ENCODE measurements at regions not wholly inside any gene's neighbourhood (a gene's known extent, or its start where the extent isn't known, plus 50 kb on each side); places are given as distances from the start of the nearest gene placed in this dataset.
"Not testable (repeated sequence)": the region's sequence is repeated elsewhere in the genome, so short reads cannot be mapped to it uniquely, and the experiment has no call there.

- DNase-seq (ENCODE audit: low read depth in 4 of 4, low spot score in 1 of 4) = not testable (repeated sequence)
These were observed 411.1 kb downstream of the RPS24 start for GRCh38 chr10:78444741-78445140.

- DNase-seq (ENCODE audit: low read depth in 4 of 4, low spot score in 1 of 4) = no peak
These were observed 411.6 kb downstream of the RPS24 start for GRCh38 chr10:78445308-78445707.

DNA sequence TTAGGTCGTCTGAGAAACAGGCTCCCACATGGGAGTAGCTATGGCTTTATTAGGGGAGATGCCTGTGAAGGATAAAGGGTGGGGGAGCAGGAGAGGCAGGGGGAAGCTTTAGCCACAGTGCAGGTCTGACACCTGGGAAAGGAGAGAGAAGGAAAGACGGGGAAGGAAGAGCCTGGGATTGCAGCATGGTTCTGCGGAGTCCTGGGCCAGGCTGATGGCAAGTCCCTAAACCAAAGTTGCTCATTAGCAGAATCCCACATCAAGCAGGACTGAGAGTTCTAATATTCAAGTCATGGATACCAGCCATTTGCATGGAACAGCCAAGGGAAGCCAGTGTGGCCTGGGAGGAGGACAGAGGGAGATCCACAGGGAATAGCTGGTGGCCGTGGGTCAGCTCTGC is 414.8 kb downstream of the RPS24 start:
- no peak for DNase-seq (ENCODE audit: low read depth in 4 of 4, low spot score in 1 of 4)

DNA sequence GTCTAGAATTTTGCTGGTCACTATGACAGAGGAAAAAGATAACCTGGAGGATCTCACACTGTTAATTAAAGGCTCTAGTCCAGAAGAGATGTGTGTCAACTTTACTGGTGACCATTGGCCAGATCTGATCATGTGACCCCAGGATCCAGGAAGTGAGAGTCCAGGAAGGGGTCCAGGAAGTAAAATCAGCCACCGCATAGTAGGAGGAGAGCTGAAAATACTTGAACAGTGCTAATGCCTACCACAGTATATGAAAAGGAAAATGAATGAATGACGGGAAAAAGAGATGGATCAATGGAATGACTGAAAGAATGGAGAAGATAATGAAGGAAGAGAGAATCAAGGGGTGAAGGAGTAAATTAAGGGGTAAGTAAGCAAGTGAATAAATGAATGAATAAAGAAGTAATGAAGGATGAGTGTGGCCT is 415.3 kb downstream of the RPS24 start:
- no peak for DNase-seq (ENCODE audit: low read depth in 4 of 4, low spot score in 1 of 4)

GRCh38 chr10:78449554-78449953 is 415.9 kb downstream of the RPS24 start:
- no peak for DNase-seq (ENCODE audit: low read depth in 4 of 4, low spot score in 1 of 4)

- DNase-seq (ENCODE audit: low read depth in 4 of 4, low spot score in 1 of 4) = no peak
These were observed 416.6 kb downstream of the RPS24 start for GRCh38 chr10:78450239-78450638.

DNA sequence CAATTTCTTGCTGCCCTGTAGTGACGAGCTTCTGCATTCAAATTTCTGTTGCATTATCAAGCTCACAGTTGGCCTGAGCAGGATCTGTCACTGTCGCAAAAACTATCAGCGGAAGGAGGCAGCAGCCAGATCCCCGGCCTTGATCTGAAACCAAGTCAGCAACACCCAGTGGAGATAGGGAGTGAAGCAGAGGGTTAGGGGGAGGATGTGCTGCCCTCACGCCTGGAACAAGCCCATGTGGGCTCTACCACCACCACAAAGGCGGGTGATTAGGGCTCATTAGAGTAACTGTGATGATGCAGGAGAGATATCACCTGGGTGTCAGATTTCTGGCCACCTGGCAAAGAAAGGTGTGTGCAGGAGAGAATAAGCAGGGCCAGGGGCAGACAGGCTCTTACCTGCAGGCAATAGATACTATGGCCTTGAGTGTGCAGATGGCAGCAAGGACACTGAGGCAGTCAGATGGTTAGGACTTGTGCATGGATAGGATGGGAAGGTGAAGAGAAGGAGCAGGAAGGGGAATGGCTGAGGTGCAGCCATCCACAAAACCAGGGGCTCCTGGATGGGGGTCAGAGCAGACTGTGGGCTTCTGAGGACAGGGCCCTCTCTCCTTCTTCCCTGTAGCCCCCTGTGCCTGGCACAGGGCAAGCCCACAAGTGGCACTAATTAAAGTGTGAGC is 417.3 kb downstream of the RPS24 start:
- no peak for DNase-seq (ENCODE audit: low read depth in 4 of 4, low spot score in 1 of 4)

DNA sequence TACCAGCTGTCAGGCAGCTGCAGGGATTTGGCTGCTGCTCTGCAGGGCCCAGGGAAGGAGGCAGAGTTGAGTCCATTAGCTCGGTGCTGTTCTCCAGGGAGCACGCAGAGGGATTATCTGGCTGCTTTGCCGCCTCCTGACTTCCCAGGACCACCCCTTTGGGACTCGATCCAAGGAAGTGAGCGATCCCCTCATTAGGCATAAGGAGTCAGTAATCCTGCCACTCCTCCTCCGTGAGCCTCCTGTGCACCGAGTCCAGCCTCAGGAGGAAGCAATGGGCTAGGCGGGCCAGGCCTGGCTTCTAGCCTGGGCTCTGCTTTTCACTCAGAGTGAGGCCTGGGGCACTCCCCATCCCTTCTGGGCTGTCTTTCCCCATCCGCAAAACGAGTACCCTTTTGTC is 417.9 kb downstream of the RPS24 start:
- no peak for DNase-seq (ENCODE audit: low read depth in 4 of 4, low spot score in 1 of 4)

GRCh38 chr10:78454123-78454645 is 420.5 kb downstream of the RPS24 start:
- no peak for DNase-seq (ENCODE audit: low read depth in 4 of 4, low spot score in 1 of 4)

GRCh38 chr10:78455236-78455635 is 421.6 kb downstream of the RPS24 start:
- no peak for DNase-seq (ENCODE audit: low read depth in 4 of 4, low spot score in 1 of 4)

- DNase-seq (ENCODE audit: low read depth in 4 of 4, low spot score in 1 of 4) = no peak
These were observed 422.1 kb downstream of the RPS24 start for GRCh38 chr10:78455811-78456210.

DNA sequence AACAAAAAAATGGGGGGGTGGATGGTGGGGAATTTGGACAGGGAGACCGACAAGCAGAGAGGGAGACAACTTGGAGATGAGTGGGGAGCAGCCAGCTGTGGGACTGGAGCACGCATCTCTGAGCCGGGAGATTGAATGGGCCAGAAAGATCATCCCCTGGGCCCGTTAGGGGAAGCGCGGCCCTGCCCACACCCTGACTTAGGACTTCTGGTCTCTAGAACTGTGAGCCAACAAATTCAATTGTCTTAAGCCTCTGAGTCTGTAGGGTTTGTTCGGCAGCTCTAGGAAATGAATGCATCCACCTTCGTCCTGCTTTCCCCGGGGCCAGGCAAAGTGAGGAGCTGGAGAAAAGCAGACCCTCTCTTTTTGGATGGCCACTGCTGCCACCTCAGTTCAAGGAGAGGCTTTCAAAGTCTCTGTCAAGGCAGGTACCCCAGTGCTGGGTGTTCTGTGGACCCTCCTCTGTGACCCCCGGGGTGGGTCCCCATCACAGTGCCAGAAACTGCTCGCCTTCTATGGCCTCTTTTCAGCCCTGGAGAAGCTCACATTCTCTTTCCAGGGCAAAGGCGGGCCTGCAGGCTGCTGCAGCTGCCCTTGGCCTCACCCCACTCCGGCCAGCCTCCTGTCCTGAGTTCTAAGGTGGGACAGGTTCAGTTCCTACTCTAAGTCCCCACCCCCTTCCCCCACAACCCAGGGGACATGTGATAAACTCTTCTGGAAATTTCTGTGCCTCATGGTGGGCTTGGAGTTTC is 423.2 kb downstream of the RPS24 start:
- DNase-seq (ENCODE audit: low read depth in 4 of 4, low spot score in 1 of 4) = no peak

DNA sequence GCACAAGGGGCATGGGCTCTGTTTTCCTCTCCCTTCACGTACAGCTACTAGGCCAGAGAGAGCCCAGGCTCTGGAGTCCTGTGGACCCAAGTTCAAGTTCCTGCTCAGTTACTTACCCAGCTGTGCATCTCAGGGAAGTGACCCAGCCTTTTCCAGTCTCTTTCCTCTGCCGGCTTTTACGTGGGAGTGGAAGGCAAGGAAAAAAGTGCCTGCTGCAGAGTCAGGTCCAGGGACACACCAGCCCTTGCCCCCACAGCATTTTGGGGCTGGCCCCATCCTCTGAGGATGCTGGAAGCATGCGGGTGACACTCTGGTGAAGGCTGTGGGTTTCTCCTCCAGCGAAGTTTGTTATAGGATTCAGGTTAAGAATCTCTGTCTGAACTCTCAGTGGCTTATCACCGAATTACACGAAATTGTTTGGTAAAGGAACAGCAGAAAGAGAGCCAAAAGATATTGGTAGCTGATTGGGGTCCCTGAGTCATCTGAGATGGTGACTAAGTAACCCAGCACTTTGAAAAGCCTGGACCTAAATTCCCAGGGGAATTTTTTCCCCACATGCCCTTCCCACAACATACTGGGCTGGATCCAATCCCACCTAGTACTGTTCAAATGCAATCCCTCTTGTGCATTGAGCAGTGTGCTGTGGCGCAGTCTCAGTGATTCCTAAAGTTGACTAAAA is 424.3 kb downstream of the RPS24 start:
- DNase-seq (ENCODE audit: low read depth in 4 of 4, low spot score in 1 of 4) = no peak

GRCh38 chr10:78458983-78459638 is 425.4 kb downstream of the RPS24 start:
- no peak for DNase-seq (ENCODE audit: low read depth in 4 of 4, low spot score in 1 of 4)

GRCh38 chr10:78459639-78460037 is 426.0 kb downstream of the RPS24 start:
- no peak for DNase-seq (ENCODE audit: low read depth in 4 of 4, low spot score in 1 of 4)

GRCh38 chr10:78460204-78460603 is 426.5 kb downstream of the RPS24 start:
- no peak for DNase-seq (ENCODE audit: low read depth in 4 of 4, low spot score in 1 of 4)

DNA sequence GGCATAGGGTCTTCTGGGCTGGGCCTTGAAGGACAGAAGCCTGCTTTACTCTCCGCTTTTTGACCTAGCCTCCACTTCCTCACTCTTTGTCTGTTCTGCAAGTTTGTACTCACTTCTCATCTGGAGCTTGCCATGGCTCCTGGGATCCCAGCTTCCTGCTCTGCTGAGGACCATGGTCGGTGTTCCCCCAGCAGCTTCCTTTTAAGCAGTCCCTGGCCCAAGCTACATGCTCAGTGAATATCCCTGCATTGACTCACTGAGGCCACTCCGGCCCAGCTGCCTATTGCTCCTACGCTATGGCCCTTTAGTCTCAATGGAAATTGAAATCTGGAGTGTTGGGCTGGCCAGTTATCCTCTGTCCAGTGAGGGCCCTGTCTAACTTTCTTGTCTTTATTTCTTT is 427.7 kb downstream of the RPS24 start:
- DNase-seq (ENCODE audit: low read depth in 4 of 4, low spot score in 1 of 4) = no peak

DNA sequence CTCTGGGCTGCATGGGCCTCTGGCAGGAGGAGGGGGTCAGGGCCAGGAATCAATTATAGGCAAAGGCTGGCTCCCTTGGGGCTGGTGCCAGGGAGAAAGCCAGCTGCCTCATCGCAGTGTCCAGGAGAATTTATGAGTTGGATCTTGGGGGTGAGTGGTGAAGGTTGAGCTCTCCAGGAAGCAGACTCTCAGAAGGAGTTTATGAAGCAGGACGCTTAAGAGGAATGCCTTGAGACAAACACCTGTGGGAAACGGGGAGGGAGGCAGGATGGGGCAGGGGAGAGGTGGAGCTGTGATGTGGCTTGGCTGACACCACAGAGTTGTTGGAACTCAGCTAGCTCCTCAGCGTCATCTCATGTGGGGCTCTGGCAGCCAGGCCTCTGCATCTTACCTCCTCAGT is 428.5 kb downstream of the RPS24 start:
- no peak for DNase-seq (ENCODE audit: low read depth in 4 of 4, low spot score in 1 of 4)

DNA sequence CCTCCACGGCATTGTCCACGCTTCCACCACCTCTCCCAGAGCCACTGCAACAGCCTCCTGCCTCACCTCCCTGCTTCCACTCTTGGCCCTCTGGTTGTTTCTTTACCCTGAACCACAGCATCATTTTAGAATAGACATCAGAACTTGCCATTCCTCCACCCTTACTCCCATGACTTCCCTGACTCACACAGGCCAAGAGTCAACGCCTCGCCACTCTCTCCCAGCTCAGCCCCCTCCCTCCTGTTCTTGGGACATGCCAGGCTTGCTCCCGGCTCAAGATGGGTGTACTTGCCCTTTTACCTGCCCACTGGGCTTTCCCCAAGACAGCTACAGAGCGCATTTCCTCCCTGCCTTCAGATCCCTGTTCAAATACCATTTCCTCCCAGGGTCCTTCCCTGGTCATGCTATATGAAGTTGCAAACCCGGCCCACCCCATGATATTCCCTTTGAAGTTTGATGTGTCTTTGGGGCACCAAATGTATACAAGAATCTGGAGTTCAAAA is 429.1 kb downstream of the RPS24 start:
- no peak for DNase-seq (ENCODE audit: low read depth in 4 of 4, low spot score in 1 of 4)

DNA sequence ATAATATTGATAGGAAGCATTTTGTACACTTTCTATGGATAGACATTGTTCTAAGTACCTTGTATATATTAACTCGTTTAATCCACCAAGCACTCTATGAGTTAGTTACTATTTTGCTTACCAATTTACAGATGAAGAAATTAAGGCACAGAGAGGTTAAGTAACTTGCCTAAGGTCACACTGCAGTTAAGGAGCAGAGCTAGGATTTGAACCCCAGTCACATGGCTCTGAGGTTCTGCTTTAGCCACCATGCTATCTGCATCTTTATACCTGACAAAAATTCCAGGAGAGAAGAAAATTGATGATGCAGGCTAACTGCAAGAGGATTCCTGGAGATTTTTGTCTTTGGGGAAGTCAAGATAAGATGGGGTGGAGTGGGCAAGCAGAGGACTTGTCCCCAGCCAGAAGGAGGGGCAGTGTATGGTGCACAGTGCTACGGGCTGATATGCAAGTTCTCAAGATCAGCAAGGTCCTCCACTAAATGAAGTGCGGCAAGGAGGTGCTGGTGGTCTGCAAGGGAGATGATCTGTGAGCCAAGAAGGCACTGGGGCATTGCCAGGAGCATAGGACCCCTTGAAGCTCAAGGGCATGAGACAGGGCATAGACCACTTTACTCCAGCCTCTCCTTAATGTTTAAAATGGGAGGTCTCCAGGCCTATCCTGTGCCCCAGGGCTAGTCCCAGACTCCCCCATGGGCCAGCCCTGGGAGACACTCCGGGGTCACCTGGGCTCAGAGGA is 430.6 kb downstream of the RPS24 start:
- DNase-seq (ENCODE audit: low read depth in 4 of 4, low spot score in 1 of 4) = no peak

DNA sequence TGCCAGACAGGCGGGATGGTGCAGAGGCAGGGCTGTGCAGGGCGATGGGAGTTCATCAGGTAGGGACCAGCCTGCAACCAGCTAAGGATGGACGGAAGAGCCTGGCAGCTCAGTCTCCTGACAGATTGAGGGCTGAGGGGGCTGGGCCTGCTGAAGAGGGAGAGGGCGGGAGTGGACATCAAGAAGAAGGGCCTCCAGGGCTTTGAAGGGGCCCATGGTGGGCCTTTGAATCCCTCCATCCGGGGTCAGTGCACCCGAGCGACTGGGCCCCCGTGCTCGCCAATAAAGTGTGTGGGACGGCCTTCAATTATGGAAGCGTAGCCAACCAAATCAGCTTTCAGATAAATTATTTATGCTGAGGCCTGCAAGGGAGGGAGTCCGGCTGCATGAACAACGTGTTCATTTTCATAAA is 431.2 kb downstream of the RPS24 start:
- no peak for DNase-seq (ENCODE audit: low read depth in 4 of 4, low spot score in 1 of 4)
